CD4-positive, alpha-beta T cell (primary cell): ENCODE measurements at regions not wholly inside any gene's neighbourhood (a gene's known extent, or its start where the extent isn't known, plus 50 kb on each side); places are given as distances from the start of the nearest gene placed in this dataset.

ENCODE experiments used
- ATAC-seq: fragments of 200-7000 bp; cut with Tn5 transposase; one replicate; pipeline ENCODE4 v1.10.0; 2022; ENCODE audit warnings: mild to moderate bottlenecking; ENCODE audit not compliant: poor library complexity
- CTCF ChIA-PET: fragments of 350-600 bp; sonication (Branson Sonifier 250); formaldehyde crosslinking; loops from one replicate; lab custom pipeline; 2021; ENCODE audit warnings: antibody characterized with exemption, inconsistent platforms; lab: Charles Lee
- POLR2A ChIA-PET: fragments of 350-600 bp; sonication (Branson Sonifier 250); formaldehyde crosslinking; loops from one replicate; lab custom pipeline; 2021; ENCODE audit warnings: antibody characterized with exemption, inconsistent platforms; lab: Charles Lee
- DNase-seq, 14 experiments: peaks; one replicate each; pipeline ENCODE4 v3.0.0-alpha.2; 2013 to 2020; ENCODE audit warnings: mixed read lengths in 2 of 14
- H3K27ac ChIP-seq, 2 donors: one replicate each; pipeline versions ENCODE4 v1.5.1 to v1.7.0; 2013; ENCODE audit warnings: low read length in 2 of 2, low read depth in 1 of 2, mild to moderate bottlenecking in 1 of 2
- H3K27me3 ChIP-seq, 2 experiments: 1 replicate in 1 of 2; 2 replicates in 1 of 2; pipeline versions ENCODE4 v1.6.1 to v1.7.0; 2013; ENCODE audit warnings: low read length in 2 of 2, control low read depth in 1 of 2, mild to moderate bottlenecking in 1 of 2, moderate library complexity in 1 of 2; ENCODE audit not compliant: insufficient read depth in 2 of 2, control insufficient read depth in 1 of 2
- H3K36me3 ChIP-seq: one replicate; pipeline ENCODE4 v1.6.1; 2013; ENCODE audit warnings: low read length, control low read depth; ENCODE audit not compliant: insufficient read depth
- H3K4me1 ChIP-seq: one replicate; pipeline ENCODE4 v1.6.1; 2013; ENCODE audit warnings: low read length, control low read depth; ENCODE audit not compliant: insufficient read depth
- H3K4me3 ChIP-seq: one replicate; pipeline ENCODE4 v1.5.1; 2013; ENCODE audit warnings: mild to moderate bottlenecking, low read length, moderate library complexity
- H3K9me3 ChIP-seq, 2 experiments: 1 replicate in 1 of 2; 2 replicates in 1 of 2; pipeline versions ENCODE4 v1.6.1 to v1.7.0; 2013; ENCODE audit warnings: low read length in 2 of 2, mild to moderate bottlenecking in 2 of 2, control low read depth in 1 of 2, moderate library complexity in 1 of 2; ENCODE audit not compliant: control insufficient read depth in 1 of 2, insufficient read depth in 1 of 2
- H3K27ac Mint-ChIP-seq: one replicate; pipeline ENCODE4 v1.8.0; 2020; ENCODE audit warnings: mixed read lengths
- H3K27me3 Mint-ChIP-seq: one replicate; pipeline ENCODE4 v1.8.0; 2021; ENCODE audit warnings: mixed read lengths
- H3K36me3 Mint-ChIP-seq: one replicate; pipeline ENCODE4 v1.8.0; 2021; ENCODE audit warnings: low read depth, mixed read lengths
- H3K4me1 Mint-ChIP-seq: one replicate; pipeline ENCODE4 v1.8.0; 2021; ENCODE audit warnings: low read depth, mixed read lengths
- H3K4me3 Mint-ChIP-seq: one replicate; pipeline ENCODE4 v1.8.0; 2020; ENCODE audit warnings: mild to moderate bottlenecking, mixed read lengths
- H3K9me3 Mint-ChIP-seq: one replicate; pipeline ENCODE4 v1.8.0; 2020; ENCODE audit warnings: mixed read lengths
- intact Hi-C, 2 experiments: fragments of 100-400 bp; cut with DNase I in 1 of 2; cut with micrococcal nuclease in 1 of 2; formaldehyde crosslinking; loops; one replicate each; pipeline versions ENCODE4 v1.15.1 to v1.9.0; 2023 to 2025; cut with DNase I, micrococcal nuclease
- TF ChIP-seq, protein P1 (sequence below): fragments of 200-600 bp; IDR thresholded peaks from one replicate; pipeline ENCODE4 v1.8.0; 2022; ENCODE audit warnings: antibody characterized with exemption, mild to moderate bottlenecking

DNA sequence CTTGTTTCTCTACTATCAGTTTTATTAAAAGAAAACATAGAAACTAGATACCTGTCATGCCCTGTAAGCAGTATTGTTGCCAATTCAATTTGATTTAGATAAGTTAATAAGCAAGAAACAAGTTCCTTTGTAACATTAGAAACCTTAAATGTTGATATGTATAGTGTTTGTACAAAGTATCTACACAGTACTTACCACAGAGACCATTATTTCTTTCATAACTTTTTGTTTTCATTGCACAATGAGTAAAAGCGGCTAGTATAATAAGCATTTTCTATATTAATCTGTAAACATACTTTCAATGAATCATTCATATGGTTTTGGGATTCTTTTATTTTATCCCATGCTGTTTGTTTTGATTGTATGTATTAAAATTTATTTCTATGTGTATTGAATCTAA is 305.1 kb downstream of the TTC6 start:
- Histone ChIP-seq H3K27ac (no peak overlapping the region), H3K36me3 (no peaks in the 10 kb centered on the region), H3K4me1 (no peaks in the 10 kb centered on the region), H3K27me3 (peaks cover 0 to 5% of the 10 kb centered on the region in 2 experiments), H3K4me3 (no peak overlapping the region), H3K9me3 (no peaks in the 10 kb centered on the region)
- H3K27ac Mint-ChIP-seq = no peak overlapping the region
- no peak for DNase-seq
- no peak overlapping the region for H3K4me3 Mint-ChIP-seq
- H3K9me3 Mint-ChIP-seq = no peaks in the 10 kb centered on the region
- H3K36me3 Mint-ChIP-seq = no peaks in the 10 kb centered on the region
- intact Hi-C loops = no loop called here
- H3K4me1 Mint-ChIP-seq = no peaks in the 10 kb centered on the region
- no peak for ATAC-seq
- CTCF ChIA-PET = no interaction called here
- POLR2A ChIA-PET = no interaction called here
- TF ChIP-seq, protein P1, sequence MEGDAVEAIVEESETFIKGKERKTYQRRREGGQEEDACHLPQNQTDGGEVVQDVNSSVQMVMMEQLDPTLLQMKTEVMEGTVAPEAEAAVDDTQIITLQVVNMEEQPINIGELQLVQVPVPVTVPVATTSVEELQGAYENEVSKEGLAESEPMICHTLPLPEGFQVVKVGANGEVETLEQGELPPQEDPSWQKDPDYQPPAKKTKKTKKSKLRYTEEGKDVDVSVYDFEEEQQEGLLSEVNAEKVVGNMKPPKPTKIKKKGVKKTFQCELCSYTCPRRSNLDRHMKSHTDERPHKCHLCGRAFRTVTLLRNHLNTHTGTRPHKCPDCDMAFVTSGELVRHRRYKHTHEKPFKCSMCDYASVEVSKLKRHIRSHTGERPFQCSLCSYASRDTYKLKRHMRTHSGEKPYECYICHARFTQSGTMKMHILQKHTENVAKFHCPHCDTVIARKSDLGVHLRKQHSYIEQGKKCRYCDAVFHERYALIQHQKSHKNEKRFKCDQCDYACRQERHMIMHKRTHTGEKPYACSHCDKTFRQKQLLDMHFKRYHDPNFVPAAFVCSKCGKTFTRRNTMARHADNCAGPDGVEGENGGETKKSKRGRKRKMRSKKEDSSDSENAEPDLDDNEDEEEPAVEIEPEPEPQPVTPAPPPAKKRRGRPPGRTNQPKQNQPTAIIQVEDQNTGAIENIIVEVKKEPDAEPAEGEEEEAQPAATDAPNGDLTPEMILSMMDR = no peak
- peaks cover 14% of the 10 kb centered on the region for H3K27me3 Mint-ChIP-seq

DNA sequence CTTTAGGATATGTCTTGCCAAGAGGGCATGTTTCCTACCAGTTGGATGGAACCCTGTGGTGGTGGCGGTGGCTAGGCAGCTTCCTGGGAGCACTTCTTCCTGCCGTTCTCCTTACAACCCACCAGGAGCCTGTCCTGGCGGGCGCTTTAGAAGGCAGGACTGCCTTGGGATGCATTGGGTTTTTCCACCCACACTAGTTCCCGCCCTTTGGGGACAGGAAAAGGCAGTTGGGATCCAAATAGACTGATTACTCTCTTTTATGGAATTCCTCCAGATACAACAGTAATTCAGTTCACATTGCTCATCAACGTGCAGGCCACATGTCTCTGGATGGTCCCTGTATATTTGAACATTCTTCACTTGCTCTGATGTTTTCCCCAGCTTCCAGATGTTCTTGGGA is 305.7 kb upstream of the SSTR1 start:
- Histone ChIP-seq H3K27ac (no peak overlapping the region), H3K4me1 (no peaks in the 10 kb centered on the region), H3K36me3 (no peaks in the 10 kb centered on the region), H3K27me3 (peaks cover 0 to 5% of the 10 kb centered on the region in 2 experiments), H3K9me3 (no peaks in the 10 kb centered on the region), H3K4me3 (no peak overlapping the region)
- Mint-ChIP-seq H3K4me3 (no peak overlapping the region), H3K4me1 (no peaks in the 10 kb centered on the region), H3K27ac (no peak overlapping the region), H3K36me3 (no peaks in the 10 kb centered on the region), H3K9me3 (no peaks in the 10 kb centered on the region), H3K27me3 (peaks cover 18% of the 10 kb centered on the region)
- TF ChIP-seq, protein P1 = no peak
- DNase-seq (no peak), ATAC-seq (no peak)
- intact Hi-C loops = loop anchor here in 1 of 2 experiments (2.0 kb wide), 1 partner anchor 969 kb away; no protein-coding TSS in a partner anchor
- ChIA-PET POLR2A (no interaction called here), CTCF (no interaction called here)

DNA sequence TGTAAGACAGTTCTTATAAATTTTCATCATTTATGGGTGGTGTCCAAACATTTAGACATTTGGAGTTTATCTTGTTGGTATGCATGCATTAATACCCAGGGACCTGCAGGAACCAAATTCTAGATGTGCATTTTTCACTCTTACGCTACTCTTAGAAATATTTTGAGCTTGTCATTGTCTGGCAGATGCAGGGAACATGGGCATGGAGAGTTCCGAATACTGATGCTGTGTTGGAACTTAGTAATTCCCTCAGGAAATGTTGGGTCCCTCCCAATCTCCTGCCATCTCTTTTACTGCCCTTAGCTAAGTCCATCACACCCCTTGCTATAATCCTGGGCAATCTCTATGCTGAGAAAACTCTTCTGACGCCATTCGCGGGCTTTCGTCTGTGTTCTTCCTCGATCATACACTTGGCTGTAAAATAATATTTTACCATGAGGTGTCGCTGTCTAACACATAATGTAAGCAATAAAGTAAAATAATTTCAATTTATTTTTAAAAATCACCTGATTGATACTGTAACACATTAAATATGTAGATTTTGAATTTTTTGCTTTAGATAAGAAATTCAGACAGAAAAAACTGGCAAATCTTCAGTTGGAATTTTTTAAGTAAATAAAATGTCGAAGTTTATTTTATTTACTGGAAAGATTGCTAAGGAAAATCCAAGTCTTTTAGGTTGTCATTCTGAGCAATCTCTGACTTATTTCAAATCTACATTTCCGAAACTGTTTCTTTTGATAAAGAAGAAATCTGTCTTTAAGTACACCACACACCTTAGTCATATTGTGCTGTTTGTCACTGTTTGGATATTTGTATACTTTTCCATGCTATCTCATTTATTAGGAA is 304.1 kb upstream of the SSTR1 start:
- no peak overlapping the region for H3K27ac ChIP-seq
- DNase-seq (peak in 5 of 14 experiments; percentile 2 to 72 (median 57)), ATAC-seq (peak; percentile 32)
- no peaks in the 10 kb centered on the region for H3K36me3 ChIP-seq
- H3K4me3 Mint-ChIP-seq = no peak overlapping the region
- no peaks in the 10 kb centered on the region for H3K36me3 Mint-ChIP-seq
- TF ChIP-seq, protein P1 = peak; percentile 52
- H3K27ac Mint-ChIP-seq = no peak overlapping the region
- no peaks in the 10 kb centered on the region for H3K4me1 ChIP-seq
- ChIA-PET CTCF (interaction anchor here (0.6 kb wide), 1 partner anchor 343 kb away, joined by 3 read pairs; no protein-coding TSS in a partner anchor), POLR2A (no interaction called here)
- H3K9me3 ChIP-seq = no peaks in the 10 kb centered on the region
- peaks cover 0 to 5% of the 10 kb centered on the region in 2 experiments for H3K27me3 ChIP-seq
- H3K4me1 Mint-ChIP-seq = no peaks in the 10 kb centered on the region
- no peak overlapping the region for H3K4me3 ChIP-seq
- H3K27me3 Mint-ChIP-seq = peaks cover 18% of the 10 kb centered on the region
- no peaks in the 10 kb centered on the region for H3K9me3 Mint-ChIP-seq
- intact Hi-C loops = loop anchor here (1.0 to 2.0 kb wide), 2 partner anchors 294 to 967 kb away; no protein-coding TSS in a partner anchor
